ENCODE measurements at regions not wholly inside any gene's neighbourhood (a gene's known extent, or its start where the extent isn't known, plus 50 kb on each side); places are given as distances from the start of the nearest gene placed in this dataset.

GRCh38 chr14:89061696-89062095 is 237.2 kb downstream of the TTC8 start:
- H3K27me3 Mint-ChIP-seq (ENCODE audit: low read depth, unreplicated experiment): peaks cover 4% of the 10 kb centered on the region
- Histone ChIP-seq H3K9me3 (ENCODE audit: insufficient read depth, low read depth, low read length) (no peaks in the 10 kb centered on the region), H3K27ac (ENCODE audit: low read depth, low read length) (no peak overlapping the region), H3K9ac (ENCODE audit: low read length) (no peak overlapping the region), H4K20me1 (ENCODE audit: insufficient read depth, low read length) (no peaks in the 10 kb centered on the region), H2AFZ (ENCODE audit: low read depth, low read length) (no peak overlapping the region), H3K4me2 (ENCODE audit: low read length) (no peak overlapping the region), H3K27me3 (ENCODE audit: insufficient read depth, low read length) (no peaks in the 10 kb centered on the region), H3K79me2 (ENCODE audit: insufficient read depth, low read length) (no peaks in the 10 kb centered on the region), H3K4me3 (ENCODE audit: insufficient read depth, low read depth, low read length) (no peak overlapping the region), H3K4me1 (ENCODE audit: insufficient read depth, low read length) (no peaks in the 10 kb centered on the region), H3K36me3 (ENCODE audit: insufficient read depth, low read length) (no peaks in the 10 kb centered on the region)
- peaks cover 4% of the 10 kb centered on the region for H3K9me3 Mint-ChIP-seq (ENCODE audit: unreplicated experiment)
- H3K4me1 Mint-ChIP-seq (ENCODE audit: low read depth, unreplicated experiment): peaks cover 2% of the 10 kb centered on the region
- no peak overlapping the region for H3K27ac Mint-ChIP-seq (ENCODE audit: unreplicated experiment)
- H3K4me3 Mint-ChIP-seq (ENCODE audit: unreplicated experiment): no peak overlapping the region
- no peaks in the 10 kb centered on the region for H3K36me3 Mint-ChIP-seq (ENCODE audit: low read depth, unreplicated experiment)
- FAIRE-seq (no peak), DNase-seq (ENCODE audit: low read depth) (no peak)
- TF ChIP-seq CTCF (IDR thresholded peaks at IDR 0.05; ENCODE audit: insufficient read depth, low read depth, low read length) (no peak), EZH2 (IDR thresholded peaks at IDR 0.05; ENCODE audit: insufficient read depth, low read length) (no peak)

GRCh38 chr14:89065879-89066278 is 241.4 kb downstream of the TTC8 start:
- TF ChIP-seq CTCF (IDR thresholded peaks at IDR 0.05; ENCODE audit: insufficient read depth, low read depth, low read length) (no peak), EZH2 (IDR thresholded peaks at IDR 0.05; ENCODE audit: insufficient read depth, low read length) (no peak)
- Mint-ChIP-seq H3K4me3 (ENCODE audit: unreplicated experiment) (no peak overlapping the region), H3K9me3 (ENCODE audit: unreplicated experiment) (peaks cover 1% of the 10 kb centered on the region), H3K36me3 (ENCODE audit: low read depth, unreplicated experiment) (no peaks in the 10 kb centered on the region), H3K27ac (ENCODE audit: unreplicated experiment) (no peak overlapping the region), H3K4me1 (ENCODE audit: low read depth, unreplicated experiment) (peaks cover 2% of the 10 kb centered on the region), H3K27me3 (ENCODE audit: low read depth, unreplicated experiment) (peaks cover 4% of the 10 kb centered on the region)
- H3K4me3 ChIP-seq (ENCODE audit: insufficient read depth, low read depth, low read length): no peak overlapping the region
- H3K9ac ChIP-seq (ENCODE audit: low read length): no peak overlapping the region
- no peaks in the 10 kb centered on the region for H3K27me3 ChIP-seq (ENCODE audit: insufficient read depth, low read length)
- FAIRE-seq (no peak), DNase-seq (ENCODE audit: low read depth) (no peak)
- no peaks in the 10 kb centered on the region for H3K36me3 ChIP-seq (ENCODE audit: insufficient read depth, low read length)
- no peaks in the 10 kb centered on the region for H3K79me2 ChIP-seq (ENCODE audit: insufficient read depth, low read length)
- H4K20me1 ChIP-seq (ENCODE audit: insufficient read depth, low read length): no peaks in the 10 kb centered on the region
- H2AFZ ChIP-seq (ENCODE audit: low read depth, low read length): no peak overlapping the region
- H3K9me3 ChIP-seq (ENCODE audit: insufficient read depth, low read depth, low read length): no peaks in the 10 kb centered on the region
- no peak overlapping the region for H3K27ac ChIP-seq (ENCODE audit: low read depth, low read length)
- H3K4me2 ChIP-seq (ENCODE audit: low read length): no peak overlapping the region
- H3K4me1 ChIP-seq (ENCODE audit: insufficient read depth, low read length): no peaks in the 10 kb centered on the region

DNA sequence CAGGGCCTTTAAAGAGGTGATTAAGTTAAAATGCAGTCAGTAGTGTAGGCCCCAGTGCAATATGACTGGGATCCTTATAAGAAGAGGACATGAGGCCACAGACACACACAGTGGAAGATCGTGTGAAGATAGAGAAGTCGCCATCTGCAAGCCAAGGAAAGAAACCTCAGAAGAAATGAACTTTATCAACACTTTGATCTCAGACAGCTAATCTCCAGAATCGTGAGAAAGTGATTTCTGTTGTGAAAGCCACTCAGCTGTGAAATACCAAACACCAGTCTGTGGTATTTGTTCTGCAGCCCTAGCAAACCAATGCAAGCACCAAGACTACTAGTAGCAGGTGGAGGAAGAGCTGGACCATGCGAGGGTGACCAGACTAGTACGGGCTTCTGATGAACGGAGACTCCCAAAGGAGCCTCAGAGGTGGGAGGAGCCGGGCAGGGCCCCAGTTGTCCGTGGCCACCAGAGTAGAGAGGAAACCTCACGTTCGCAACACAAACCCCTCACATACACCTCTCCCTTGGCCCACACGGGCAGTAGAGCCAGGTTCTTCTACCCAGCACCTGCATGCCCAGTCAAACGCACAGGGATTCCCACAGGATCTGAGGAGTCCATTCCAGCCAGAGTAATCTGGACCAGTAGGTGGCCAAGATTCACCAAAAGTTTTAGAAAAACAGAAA is 243.0 kb downstream of the TTC8 start:
- Histone ChIP-seq H3K9me3 (ENCODE audit: insufficient read depth, low read depth, low read length) (no peaks in the 10 kb centered on the region), H3K79me2 (ENCODE audit: insufficient read depth, low read length) (no peaks in the 10 kb centered on the region), H3K27ac (ENCODE audit: low read depth, low read length) (no peak overlapping the region), H2AFZ (ENCODE audit: low read depth, low read length) (no peak overlapping the region), H3K9ac (ENCODE audit: low read length) (no peak overlapping the region), H3K4me2 (ENCODE audit: low read length) (no peak overlapping the region), H3K36me3 (ENCODE audit: insufficient read depth, low read length) (no peaks in the 10 kb centered on the region), H3K4me3 (ENCODE audit: insufficient read depth, low read depth, low read length) (no peak overlapping the region), H3K27me3 (ENCODE audit: insufficient read depth, low read length) (no peaks in the 10 kb centered on the region), H3K4me1 (ENCODE audit: insufficient read depth, low read length) (no peaks in the 10 kb centered on the region), H4K20me1 (ENCODE audit: insufficient read depth, low read length) (no peaks in the 10 kb centered on the region)
- no peak overlapping the region for H3K4me3 Mint-ChIP-seq (ENCODE audit: unreplicated experiment)
- TF ChIP-seq CTCF (IDR thresholded peaks at IDR 0.05; ENCODE audit: insufficient read depth, low read depth, low read length) (no peak), EZH2 (IDR thresholded peaks at IDR 0.05; ENCODE audit: insufficient read depth, low read length) (no peak)
- H3K27me3 Mint-ChIP-seq (ENCODE audit: low read depth, unreplicated experiment): peaks cover 4% of the 10 kb centered on the region
- no peak for DNase-seq (ENCODE audit: low read depth)
- FAIRE-seq: no peak
- no peak overlapping the region for H3K27ac Mint-ChIP-seq (ENCODE audit: unreplicated experiment)
- peaks cover 1% of the 10 kb centered on the region for H3K9me3 Mint-ChIP-seq (ENCODE audit: unreplicated experiment)
- no peaks in the 10 kb centered on the region for H3K4me1 Mint-ChIP-seq (ENCODE audit: low read depth, unreplicated experiment)
- H3K36me3 Mint-ChIP-seq (ENCODE audit: low read depth, unreplicated experiment): no peaks in the 10 kb centered on the region

Data from astrocyte (in vitro differentiated cells and primary cell).